CD4-positive, alpha-beta T cell treated with Interleukin-6 for 4 hours (primary cell): ENCODE measurements at regions not wholly inside any gene's neighbourhood (a gene's known extent, or its start where the extent isn't known, plus 50 kb on each side); places are given as distances from the start of the nearest gene placed in this dataset.
"Not testable (repeated sequence)": the region's sequence is repeated elsewhere in the genome, so short reads cannot be mapped to it uniquely, and the experiment has no call there.

Experiments
- DNase-seq: peaks from one replicate; pipeline ENCODE4 v3.0.0-alpha.2; 2020; ENCODE audit warnings: mixed read lengths

DNA sequence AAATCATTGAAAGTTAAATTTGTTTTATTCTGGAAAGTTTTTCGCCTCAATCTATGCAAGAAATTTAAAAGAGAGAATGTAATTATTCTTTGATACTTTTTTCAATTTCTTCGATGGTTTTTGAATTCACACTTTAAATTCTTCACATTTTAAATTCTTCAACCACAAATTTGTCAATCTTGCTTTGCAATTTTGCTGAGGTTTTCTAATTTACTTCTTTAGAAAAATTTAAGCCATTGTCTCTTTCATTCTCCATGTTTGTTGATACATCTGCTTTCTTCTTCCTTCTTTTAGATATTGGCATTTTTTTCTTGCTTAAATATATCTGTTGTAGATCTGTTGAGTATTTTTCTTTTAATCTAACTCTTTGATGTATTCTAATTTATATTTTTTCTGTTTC, 301.9 kb upstream of the DSEL start:
- DNase-seq: no peak

DNA sequence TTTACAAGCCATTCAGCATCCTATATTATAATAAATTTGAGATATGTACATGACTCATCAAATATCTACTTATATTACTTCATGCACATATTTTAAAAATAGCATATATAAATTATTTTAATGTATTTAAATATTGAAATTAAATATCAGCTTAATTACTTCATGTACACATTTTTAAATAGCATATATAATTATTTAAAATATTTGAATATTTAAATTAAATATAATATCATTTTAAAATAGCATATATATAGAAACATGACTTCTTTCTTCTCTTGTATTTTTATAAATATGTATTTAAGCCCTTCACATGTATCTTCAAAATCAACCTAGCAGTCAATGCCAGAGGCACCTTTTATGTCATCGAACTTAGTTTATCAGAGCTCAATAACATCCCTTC, 298.8 kb upstream of the DSEL start:
- no peak for DNase-seq

DNA sequence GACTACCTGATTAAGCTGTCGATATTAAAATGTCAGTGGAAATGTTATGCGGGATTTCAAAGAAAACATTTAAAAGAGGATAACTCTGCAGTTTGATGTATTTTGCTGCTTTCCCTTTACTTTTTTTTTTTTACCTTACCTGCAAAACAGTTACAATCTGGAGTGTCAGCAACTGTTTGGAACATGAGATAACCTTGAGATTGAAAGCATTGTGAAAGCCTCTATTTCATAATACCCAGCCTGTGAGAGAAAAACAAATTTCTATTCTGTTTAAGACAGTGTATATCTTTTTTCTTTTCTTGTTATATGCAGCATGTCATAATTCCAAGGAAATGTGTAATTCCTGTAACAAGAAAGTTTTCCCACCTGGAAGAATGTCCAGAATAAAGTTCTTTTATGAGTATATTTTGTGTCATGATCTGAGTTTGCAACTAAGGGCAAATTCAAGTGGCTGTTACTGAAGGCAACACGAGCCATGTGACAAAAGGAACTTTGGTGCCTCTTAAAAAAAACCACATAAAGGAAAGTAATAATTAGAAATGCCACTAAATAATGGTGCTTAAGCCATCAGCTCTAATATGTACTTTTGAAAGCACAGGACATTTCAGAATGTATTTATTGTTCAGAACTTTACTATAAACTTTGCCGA, 297.0 kb upstream of the DSEL start:
- DNase-seq: no peak

DNA sequence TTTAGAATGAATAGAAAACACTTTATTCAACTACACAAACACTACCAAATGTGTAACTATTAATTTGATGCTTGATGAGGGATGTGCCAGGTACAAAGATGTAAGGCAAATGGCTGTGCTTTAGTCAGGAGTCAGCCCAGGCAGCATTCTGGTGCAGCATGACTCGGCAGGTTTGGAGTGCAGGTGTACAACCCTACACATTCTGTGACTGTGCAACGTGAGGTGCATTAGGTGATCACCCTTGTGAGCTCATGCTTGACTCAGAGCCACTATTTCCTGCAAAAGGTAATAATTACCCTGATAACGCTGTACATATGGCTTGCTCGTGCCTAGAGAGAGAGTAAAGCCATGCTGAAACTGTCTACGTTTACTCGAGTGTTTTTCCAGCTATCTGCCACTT, 288.7 kb upstream of the DSEL start:
- no peak for DNase-seq

DNA sequence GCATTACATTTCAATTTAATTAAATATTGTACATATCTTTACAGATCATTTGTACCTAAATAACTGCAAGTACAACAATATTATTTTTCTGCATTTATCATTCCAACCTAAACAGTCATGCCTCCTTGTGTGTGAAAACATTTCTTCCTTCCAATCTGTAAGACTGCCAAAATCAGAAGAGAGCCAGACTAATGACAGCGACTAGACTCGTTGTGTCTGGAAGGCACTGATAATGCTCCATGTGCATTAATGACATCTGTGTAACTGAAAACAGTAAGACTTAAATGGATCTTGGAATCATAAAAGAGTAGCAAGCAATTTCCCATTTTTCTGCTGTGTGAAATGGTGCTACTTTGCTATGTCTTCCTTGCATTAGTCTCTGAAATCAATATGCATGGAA, 278.0 kb upstream of the DSEL start:
- no peak for DNase-seq

DNA sequence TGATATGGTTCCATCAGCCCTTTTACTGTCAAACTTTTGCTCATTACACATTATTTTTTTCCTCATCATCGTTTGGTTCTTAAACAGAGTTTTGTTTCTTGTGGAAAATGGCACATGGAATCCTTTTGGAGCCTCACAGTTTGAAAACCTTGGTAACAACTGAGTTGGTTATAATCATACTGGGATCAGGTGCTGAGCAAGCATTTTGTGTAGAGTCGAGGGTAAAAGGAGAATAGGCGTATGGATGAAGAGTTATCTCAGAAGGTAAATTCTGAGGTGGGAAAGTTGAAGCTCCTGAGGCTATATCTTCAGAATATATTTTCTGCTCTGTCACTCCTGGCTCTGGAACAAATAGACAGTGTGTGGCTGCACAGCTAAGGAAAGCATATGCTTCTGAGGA, 274.0 kb upstream of the DSEL start:
- no peak for DNase-seq

DNA sequence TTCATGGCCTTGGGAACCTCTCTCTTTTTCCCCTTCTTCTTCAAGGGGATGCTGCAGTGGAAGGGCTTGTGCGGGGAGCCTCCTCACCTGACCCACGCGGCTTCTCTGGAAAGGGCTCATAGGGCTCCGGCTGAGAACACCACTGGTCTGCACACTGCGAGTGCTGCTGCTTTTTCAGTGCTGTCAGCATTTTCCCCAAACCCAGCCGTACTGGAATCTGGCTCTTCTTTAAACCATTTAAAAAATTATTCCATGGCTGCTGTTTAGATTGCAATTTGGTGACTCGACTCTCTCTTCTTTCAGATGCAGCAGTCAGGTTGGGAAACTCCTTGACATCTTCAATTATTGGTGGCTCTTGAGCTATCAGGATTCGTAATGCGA, 272.6 kb upstream of the DSEL start:
- DNase-seq: no peak

DNA sequence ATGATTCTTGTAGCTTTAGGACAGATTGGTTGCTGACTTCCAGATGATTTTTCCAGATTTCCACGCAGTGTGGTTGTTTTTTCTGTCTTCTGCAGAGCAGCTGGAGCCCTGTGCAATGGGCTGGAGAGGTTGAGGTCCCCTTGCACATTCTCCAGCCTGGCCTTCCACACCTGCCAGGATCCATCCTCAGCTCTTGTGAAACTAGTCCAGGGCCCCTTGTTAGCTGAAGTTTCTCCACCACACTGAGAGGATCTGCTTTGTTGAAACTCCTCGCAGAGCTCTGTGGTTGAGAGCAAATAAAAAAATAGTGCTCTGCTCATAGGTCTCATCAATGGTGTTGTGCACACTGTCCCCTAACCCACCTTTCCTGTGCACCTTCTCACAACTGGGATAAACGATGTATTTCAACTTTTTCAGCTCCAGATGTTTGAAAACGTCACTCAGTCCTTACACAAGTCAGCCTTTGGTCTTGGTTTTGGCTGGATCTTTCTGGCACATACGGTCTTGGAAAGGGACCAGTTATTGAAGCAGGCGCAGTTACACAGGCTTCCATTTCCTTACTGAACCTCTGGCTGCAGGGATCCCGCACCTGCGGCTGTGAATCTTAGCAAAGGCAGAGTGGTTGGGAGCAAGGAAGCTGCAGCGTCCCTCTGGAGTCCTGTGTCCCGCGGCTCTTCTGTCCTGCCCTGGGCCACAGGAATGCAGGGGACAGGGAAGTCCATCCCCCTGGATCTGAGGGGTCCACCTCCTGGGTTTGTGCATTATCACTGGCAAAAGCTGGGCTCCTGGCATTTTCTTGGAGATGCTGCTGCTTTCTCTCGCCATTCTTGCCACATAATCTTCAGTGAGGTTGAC, 272.0 kb upstream of the DSEL start:
- no peak for DNase-seq

DNA sequence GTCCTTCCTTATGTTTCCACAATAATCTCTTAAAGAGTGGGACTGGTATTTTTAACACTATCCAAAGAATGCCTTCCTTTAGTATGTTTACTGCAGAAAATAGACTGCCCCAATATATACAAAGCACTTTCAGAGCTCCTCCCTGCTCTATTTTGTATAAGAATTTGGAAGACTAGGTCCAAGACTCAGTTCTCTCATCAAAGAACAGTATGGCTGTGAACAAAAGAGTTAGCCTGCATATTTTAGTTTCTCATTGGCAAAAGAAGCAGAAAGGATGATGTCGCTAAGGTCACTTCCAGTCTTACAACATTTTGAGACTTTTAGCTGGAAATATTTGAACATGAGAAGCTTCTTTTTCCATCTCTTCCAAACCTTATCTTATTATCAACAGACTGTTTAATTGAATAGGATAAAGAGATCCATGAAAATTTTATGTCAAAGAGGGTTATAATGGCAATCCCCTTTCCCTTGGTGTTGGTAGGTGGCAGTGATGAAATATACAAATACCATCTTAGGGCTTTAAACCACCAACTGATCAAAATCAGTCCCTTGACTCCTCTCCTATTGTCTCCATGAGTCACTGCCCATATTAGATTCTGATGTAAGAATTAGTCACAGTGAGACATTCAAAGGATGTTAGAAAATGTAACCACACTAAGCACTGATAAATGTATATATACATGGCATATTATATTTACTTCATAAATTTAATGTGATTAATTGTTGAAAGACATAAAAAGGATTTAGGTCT, 266.9 kb upstream of the DSEL start:
- no peak for DNase-seq

DNA sequence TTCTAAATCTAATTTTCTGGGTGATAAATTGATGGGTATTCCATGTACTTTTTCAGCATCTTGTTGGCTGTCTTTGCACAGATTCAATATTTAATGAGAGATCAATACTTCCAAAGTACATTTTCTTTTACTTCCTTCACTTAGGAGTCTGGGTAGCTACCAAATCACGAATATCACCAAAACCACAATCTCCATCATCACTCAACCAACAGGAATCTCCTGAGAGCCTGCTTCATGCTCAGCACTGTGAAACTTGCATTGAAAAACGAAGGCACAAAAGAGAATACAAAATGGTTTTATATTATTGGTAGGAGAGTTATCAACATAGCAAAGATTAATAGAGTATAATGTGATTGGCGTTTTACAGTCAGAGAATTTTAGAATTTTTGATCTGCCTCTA, 261.5 kb upstream of the DSEL start:
- no peak for DNase-seq

DNA sequence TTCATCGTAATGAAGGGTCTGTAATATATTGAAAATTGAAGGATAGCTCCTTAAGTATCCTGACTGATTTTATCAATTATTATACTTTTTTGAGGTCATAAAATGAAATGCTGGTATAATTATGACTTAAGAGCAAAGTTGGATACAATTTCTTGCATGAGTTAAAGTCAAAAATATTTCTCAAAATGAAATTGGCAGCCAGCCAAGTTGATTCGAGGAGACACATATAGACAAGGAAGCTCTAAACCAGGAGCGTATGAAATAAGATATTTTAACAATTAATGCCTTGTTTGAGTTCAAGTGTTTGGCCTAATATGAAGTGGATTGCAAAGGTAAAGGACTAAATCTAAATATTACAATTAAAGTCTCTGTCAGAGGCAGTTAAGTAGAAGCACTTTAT, 260.4 kb upstream of the DSEL start:
- DNase-seq: no peak

DNA sequence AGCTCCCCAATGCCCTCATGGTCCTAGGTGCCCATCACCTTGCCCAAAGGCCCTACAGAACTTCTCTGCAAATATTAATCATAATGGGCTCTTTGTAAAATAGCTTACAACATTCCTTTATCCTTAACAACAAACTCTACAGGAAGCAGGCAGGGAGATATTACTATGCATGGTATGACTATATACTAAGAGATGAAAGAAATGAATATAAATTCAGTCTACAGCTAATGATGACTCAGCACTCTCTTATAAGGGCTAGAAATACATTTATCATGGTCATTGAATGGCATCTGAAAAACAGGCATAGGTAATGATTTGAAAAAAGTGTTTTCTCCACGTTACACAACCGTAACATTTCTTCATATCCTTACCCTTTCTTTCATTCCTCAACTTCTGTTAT, 254.8 kb upstream of the DSEL start:
- DNase-seq: no peak

DNA sequence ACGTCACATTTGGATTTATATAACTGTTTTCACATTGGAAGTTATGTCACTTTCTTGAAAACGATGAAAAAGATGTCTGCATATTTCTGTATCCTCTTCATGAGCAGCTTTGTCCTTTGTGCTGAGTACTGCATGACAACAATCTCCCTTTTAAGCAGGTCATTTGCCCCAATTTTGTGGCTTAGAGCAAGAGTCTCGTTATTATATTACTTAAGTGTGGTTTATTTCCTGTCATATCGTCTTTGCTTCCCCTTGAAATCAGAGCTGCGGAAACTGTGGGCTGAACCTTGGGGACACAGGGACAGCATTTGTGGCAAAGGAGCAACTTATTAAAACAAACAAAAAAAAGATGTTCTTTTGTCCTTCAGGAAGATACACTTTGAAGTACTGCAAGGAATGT, 254.0 kb upstream of the DSEL start:
- DNase-seq: no peak

DNA sequence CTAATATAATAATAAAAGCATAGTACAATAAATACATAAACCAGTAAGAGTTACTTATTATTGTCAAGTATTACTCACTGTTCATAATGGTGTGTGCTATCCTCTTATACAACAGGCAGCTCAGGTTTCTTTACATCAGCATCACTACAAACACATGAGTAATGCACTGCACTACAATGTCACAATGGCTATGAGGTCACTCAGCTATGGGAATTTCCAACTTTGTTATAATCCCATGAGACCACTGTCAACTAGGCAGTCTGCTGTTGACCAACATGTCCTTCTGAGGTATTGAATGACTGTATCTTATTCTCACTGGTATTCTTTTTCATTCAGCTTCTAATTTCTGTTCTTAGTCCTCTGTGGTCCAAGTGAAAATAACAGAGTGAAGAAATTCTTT, 250.4 kb upstream of the DSEL start:
- DNase-seq: no peak

DNA sequence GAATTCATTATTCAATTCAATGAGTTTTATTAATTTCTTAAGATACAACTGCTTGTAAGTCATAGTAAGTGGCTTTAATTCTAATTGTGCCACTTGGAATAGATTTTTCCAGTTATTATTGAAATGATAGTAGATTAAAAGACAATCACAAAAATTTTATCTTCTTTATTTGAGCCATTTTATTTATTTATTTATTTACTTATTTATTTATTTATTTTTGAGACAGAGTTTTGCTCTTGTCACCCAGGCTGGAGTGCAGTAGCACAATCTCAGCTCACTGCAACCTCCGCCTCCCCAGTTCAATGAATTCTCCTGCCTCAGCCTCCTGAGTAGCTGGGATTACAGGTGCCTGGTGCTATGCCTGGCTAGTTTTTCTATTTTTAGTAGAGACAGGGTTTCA, 235.7 kb upstream of the DSEL start:
- DNase-seq: not testable (repeated sequence)

DNA sequence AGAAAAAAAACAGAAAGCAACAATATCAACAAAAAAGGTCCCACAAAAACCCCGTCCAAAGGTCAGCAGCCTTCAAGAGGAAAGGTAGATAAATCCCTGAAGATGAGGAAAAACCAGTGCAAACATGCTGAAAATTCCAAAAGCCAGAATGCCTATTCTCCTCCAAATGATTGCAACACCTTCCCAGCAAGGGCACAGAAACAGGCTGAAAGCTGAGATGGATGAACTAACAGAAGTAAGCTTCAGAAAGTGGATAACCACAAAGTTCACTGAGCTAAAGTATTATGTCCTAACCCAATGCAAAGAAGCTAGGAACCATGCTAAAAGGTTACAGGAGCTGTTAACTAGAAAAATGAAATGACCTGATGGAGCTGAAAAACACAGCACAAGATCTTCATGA, 226.4 kb upstream of the DSEL start:
- no peak for DNase-seq

DNA sequence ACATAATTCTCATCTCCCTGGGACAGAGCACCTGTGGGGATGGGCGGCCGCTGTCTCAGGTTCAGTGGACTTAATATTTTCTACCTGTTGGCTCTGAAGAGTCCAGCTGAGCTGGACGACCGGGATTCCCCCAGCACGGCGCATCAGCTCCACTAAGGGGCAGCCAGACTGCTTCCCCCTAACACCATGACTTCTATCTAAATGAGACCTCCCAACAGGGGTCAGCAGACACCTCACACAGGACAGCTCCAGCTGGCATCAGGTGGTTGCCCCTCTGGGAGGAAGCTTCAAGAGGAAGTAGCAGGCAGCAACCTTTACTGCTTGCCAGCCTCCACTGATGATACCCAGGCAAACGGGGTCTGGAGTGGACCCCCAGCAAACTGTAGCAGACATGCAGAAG, 226.0 kb upstream of the DSEL start:
- no peak for DNase-seq

DNA sequence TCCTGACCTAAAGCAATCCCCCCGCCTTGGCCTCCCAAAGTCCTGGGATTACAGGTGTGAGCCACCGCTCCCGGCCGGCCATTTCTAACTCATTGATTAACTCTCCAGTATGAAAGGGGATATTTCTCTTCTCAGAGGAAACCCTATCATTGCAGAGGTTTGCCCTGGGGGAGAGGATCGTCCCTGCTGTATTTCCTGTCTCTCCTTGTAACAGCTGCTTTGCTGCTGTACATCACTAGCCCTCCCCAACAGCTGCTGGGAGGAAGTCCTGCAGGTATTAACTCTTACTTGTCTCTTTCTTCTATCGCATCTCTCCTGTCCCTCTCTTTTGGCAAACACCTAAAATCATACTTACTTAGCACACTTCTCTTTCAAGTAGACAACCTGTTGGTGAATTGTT, 219.0 kb upstream of the DSEL start:
- no peak for DNase-seq

DNA sequence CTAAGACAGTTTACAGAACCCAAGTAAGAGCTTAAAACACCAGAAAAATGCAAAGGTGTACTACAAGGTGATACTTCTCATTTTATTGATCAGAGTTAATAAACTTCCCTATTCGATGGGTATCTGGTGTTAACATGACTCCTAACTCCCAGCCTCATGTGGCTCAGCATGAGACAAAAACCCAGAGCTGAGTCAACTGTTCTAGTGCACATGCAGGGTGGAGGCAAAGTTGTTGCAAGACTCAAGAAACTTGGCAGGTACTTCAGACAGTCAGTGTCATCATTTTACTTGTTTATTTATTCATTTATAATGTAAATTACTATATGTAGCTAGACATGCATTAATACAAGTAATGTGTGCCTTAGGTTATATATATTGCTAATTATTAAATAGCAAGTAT, 216.6 kb upstream of the DSEL start:
- DNase-seq: no peak

DNA sequence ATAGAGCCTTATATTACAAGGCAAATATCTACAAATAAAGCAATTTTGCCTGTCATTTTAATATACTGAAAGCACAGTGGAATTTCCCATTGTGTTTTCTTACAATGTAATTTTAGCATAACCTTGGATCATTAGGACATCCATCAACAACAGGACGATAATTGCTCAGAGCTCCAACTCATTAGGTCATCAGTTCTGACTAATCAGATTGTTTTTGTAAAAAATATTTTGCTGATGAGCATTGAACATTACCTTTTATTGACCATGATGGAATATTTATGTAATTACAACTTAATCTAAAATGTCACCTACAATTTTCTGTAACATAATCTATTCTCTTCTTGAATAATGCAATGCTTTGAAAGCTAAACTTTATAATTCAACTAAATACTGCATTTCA, 215.3 kb upstream of the DSEL start:
- no peak for DNase-seq

DNA sequence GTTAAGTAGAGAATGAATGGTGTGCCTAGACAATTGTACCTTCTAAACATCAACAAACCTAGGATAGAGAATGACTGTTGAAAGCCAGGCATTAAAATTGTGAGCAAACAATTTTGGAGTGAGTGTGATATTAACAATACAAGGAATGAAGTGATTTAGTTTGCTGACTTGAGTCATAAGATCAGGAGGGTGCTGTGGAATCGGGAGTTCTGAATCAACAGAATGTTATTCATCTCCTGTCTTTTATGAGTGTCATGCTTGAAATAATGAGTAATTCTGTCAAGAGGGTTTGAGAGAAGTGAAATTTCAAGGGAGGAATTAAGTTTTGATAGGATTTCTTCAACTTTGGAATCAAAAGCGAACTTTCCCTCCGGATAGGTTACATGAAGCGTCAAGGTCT, 214.4 kb upstream of the DSEL start:
- DNase-seq: no peak

DNA sequence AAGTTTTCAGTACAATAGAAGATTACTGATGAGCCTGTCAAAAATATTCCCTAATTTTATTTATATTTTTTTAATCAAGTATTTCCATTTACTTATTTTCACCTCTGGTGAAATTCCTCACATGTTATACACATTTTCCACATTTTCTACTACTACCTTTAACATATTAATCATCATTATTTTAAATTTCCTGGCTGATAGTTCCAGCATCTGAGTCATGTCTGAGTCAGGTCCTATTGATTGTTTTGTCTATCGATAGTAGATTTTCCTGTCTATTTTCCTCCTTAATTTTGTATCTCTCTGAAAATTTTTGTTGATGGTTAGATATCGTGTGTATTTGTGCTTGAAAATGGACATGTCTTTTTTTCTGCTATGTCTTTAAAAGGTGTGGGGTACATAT, 211.8 kb upstream of the DSEL start:
- DNase-seq: no peak

DNA sequence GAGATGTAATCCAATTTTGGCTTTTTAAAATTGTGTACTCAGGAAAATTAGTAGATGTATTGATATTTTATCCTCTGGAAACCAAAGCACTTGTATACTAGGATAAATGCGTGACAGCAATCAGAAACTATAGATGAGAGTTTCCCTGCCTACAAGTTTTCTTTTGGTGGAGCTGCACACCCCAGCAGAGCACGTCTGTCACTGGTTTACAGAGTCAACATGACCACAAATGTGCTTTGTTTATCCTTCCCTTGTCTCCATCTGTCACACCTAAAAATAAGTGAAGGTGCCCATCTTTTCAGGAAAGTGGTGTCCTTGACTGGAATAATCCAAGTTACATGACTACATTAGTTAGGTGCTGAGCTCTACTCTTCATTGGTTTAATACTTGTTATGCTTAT, 210.4 kb upstream of the DSEL start:
- DNase-seq: no peak

DNA sequence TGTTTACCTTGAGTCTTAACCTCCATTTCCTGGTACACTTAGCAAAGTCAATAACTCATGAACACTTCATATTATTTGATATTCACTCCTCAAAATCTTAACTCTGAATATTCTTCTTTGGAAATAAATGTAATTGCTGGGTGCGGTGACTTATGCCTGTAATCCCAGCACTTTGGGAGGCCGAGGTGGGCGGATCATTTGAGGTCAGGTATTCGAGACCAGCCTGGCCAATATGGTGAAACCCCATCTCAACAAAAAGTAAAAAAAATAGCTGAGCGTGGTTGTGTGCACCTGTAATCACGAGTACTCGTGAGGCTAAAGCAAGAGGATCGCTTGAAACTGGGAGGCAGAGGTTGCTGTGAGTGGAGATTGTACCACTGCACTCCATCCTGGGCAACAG, 201.3 kb upstream of the DSEL start:
- DNase-seq: no peak
